ENCODE measurements at regions not wholly inside any gene's neighbourhood (a gene's known extent, or its start where the extent isn't known, plus 50 kb on each side); places are given as distances from the start of the nearest gene placed in this dataset.

DNA sequence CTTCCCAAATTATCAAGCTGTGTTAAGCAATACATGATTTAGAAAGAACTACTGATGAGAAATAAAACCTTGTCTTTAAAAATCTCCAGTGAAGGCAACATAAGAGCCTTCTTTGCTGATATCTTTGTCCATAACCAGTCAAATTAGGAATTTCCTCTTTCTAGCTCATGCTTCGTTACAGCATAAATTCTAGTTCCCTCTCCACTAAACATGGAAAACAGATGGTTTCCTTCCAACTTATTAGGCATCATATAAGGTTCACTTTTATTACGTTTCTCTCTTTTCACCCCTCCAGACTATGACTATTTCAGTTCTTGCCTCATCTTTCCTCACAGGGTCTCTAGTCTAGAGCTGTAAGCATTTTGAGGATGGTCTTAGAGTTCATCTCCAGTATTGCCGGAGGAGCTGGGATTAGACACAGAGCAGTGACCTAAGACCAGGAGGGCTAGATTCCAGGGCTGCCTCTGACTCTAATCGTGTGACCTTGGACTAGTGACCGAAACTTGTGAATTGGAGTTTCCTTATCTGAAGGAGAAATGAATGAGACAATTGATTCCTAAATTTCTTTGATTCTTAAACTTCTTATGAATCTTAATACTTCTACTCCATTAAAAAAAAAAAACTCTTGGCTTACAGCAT, 195.5 kb upstream of the APCDD1 start:
- DNase-seq = no peak

- DNase-seq = no peak
These were observed 194.5 kb upstream of the APCDD1 start for GRCh38 chr18:10259901-10260300.

DNA sequence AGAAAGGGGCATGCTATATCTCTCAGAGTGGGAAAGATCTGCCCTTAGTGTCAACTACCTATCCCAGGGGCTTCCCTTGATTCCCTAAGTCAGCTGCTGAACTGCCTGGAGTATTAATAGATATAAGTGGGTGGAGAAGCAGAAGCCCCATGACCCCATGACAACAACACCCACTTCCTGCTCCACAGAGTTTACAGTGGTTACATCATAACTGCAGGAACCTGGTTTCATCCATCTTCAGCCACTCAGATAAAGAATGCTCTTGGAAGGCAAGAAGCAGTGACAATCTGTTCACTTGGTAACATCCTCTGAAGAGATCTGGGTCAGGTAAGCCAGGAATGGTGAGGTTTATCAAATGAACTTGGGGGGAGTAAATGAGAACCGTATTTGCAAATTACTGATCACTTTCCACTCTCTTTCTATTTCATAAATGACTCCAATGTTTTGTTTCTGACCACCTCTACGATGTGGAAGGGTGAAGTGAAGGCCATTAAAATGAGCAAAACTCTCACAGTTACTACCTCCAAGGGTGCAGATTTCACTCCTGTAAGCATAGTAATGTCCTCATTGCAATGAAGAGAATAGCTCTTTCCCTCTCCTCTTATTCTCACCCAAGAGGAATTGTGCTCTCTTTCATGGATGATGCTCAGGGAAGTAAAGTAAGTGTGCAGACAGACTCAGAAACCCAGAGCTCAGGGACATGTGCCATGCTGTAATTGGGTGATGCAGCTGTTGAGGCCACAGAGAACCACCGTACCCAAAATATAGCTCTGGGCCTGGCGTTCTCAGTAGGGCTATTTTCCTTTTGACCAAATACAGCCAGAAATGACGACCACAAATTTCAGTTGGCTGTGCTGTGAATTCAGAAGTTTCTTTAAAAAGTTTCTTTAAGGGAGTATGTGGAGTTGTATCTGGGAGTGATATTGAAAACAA, 192.8 kb upstream of the APCDD1 start:
- no peak for DNase-seq

GRCh38 chr18:10262566-10262965, 191.9 kb upstream of the APCDD1 start:
- DNase-seq = peak; percentile 53

GRCh38 chr18:10264260-10264659, 190.2 kb upstream of the APCDD1 start:
- no peak for DNase-seq

GRCh38 chr18:10265560-10266333, 188.7 kb upstream of the APCDD1 start:
- no peak for DNase-seq

GRCh38 chr18:10266334-10266590, 188.2 kb upstream of the APCDD1 start:
- no peak for DNase-seq

DNA sequence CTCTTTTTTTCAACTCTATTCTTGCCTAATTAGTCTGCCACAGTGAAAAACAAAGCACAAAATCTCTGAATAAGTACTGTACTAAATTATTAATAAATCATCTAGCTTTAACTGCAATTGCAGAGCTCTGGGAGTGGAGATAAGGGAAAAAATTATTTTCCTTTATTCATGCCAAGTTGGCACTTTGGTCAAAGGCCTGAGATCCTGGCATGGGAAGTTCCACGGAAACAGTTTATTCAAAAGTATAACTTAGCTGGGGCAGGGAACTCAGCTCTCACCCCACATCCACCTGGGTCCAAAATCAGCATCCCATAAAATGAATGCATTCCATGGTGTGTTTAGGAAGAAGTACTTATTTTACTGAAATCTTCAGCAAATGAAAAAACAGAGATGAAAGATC, 185.2 kb upstream of the APCDD1 start:
- no peak for DNase-seq

GRCh38 chr18:10270151-10270571, 184.3 kb upstream of the APCDD1 start:
- DNase-seq = no peak

GRCh38 chr18:10271481-10271880, 183.0 kb upstream of the APCDD1 start:
- no peak for DNase-seq

DNA sequence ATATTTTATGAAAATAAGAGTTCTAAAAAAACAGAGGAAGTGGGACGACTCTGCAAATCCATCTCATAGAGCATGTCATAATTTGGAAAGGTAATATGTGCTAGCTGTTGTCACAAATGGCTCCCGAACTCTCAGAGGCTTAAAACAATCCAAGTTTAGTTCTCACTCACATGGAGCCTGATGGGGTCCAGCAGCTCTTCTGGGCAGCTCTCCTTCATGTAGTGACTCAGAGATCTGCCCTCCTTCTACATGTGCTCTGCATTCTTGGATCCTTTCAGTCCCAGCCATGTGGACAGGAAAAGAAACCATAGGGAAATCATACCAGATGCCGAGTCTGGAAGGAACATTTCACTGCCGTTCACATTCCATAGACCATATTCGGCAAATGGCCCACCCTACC, 180.1 kb upstream of the APCDD1 start:
- DNase-seq = no peak

DNA sequence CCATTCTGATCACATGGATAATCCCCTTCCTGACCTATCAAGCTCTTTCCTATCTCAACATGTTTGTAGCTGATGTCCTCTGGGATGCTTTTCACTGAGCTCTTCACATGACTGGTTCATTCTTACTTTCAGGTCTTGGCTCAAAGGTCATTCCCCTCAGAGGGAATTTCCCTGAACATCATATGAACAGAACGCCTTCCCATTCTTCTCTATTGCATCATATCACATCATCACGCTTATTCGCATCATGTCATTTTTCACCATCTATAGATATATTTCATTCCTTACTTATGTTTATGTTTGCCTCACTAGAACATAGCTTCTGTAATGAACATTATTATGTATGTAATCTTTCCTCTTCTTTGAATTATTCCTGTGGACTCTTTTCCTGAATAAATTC, 178.9 kb upstream of the APCDD1 start:
- no peak for DNase-seq

- DNase-seq = no peak
These were observed 176.2 kb upstream of the APCDD1 start for GRCh38 chr18:10278265-10278664.

GRCh38 chr18:10279471-10279870, 175.0 kb upstream of the APCDD1 start:
- DNase-seq = no peak

DNA sequence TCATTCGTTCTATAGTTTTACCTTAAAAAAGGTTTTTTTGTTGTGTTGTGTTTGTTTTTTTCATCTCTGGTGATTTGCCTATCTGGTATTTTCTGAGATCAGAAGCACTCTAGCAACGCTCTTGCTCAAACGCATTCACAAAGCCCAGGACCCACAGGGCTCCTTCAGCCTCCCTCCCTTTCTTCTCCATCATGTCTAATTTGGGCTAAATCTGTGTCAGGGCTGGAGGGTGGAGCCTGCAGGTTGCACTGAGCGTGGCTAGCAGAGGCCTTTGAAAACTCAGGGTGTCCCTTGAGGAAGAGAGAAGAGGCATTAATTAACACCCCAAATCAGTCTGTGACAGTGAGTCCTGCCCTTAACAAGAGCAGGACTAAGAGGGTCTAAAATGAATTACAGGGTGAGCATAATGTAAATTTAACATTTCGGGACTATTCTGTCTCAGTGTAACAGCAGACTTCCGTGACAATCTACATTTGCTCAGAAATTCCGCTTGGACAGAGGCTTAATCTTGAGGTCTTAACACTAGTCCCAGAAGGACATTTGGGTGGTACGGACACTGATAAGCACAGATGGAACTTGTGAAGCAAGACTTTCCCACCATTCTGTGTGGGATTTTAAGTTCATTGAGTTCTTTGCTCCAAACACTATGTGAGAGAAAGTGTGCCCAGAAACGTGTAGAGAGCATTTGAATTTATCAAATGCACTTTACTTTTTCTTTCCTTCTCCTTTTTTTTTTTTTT, 174.4 kb upstream of the APCDD1 start:
- no peak for DNase-seq

DNA sequence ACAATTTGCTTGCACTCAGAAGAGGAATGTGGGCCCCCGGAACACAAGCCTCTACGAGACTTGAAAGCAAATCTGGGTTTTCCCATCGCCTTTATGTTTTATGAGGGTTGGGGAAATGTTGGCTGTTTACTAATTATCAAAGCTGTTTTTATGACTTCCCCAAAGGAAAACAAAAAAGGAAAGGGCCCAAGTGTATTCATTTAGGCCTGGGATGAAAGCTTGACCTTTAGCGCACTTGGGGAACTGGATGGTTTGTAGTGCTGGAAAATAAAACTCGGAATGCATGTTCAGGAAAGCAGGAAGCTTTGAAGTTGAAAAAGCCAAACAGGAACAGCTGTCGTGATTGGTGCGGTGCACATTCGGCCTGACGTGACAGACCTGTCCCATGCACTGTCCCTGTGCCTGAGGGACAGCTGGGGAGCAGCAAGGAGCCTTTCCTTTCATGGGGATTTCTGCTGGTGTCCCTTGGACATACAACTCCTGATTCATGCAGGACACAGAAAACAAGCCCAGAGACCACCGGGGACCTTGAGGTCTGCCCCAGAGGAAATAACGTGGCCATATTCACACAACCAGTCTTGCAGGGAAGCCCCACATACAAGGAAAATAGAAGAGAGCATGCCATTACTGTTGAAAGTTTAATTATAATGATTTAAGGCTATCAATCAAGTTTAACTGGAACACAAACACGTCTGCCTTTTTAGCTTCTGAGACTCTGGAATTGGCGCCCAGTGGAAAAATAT, 169.7 kb upstream of the APCDD1 start:
- no peak for DNase-seq

GRCh38 chr18:10285283-10285640, 169.2 kb upstream of the APCDD1 start:
- no peak for DNase-seq

GRCh38 chr18:10286580-10287150, 167.8 kb upstream of the APCDD1 start:
- no peak for DNase-seq

GRCh38 chr18:10289251-10289650, 165.2 kb upstream of the APCDD1 start:
- no peak for DNase-seq

DNA sequence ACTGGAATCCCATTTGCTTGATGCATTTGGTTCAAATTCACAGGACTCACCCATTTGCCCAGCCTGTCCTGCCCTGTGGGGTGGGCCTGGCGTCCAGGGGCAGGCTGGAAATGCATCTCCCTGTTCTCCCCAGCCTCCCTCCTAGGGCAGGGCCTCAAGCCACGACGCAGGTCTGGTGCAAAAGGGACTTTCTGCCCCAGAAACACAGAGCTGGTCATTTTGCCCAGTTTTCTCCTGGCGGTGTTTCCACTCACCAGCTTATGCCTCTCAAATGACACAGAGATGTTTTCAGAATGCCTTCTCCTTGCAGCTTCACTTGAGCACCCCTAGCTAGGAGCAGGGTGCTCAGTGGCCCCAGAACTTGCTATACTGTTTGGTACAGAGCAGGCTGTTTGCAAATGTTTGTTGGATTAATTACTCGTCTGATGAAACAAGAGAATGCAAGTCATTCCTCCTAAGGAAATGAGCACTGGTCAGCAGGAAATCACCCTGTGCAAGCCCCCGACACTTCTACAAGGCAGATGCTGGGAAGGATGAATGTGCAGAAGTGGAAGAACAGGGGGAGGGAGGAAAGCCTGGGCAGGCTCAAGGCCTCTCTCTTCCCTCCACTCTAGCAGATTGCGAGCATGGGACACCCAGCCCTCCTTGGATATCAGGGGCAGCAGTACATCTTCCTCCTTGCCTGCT, 164.3 kb upstream of the APCDD1 start:
- no peak for DNase-seq

DNA sequence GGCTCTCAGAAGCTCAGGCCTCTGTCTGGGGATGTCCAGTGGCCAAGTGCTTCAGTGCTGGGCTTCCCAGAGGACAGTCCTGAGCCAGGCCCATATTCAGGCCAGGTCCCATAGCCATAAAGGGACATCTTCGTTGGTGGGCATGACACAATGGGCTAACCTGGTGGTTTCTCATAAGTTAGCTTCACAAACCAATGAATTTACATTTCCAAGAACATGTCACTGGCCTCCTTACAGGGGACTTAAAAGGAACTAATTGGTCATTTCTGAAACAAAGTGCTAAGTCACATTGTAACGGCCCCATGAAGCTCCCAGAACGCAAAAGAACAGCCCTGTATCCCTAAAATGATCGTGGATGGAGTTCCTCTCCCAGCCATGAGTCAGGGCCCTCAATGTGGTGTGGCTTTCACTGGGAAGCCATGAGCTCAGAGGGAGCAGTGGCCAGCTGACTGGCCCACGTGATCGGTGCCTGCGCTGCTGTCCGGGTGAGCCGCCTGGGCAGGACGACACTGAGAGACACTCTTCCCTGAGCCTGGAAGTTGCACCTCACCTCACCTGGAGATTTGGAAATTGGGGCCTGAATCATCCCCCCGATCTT, 163.7 kb upstream of the APCDD1 start:
- no peak for DNase-seq
